ENCODE measurements at regions not wholly inside any gene's neighbourhood (a gene's known extent, or its start where the extent isn't known, plus 50 kb on each side); places are given as distances from the start of the nearest gene placed in this dataset.

- no peak for TF ChIP-seq TAF1 (conservative IDR thresholded peaks at IDR 0.05)
- TF ChIP-seq CTCF (IDR thresholded peaks at IDR 0.05; ENCODE audit: low read depth, low read length, missing input control), result no peak
Observed at GRCh38 chr2:215737477-215737876, 275.9 kb downstream of the MREG start.

All from liver (tissue), 3 donors.